ENCODE measurements at regions not wholly inside any gene's neighbourhood (a gene's known extent, or its start where the extent isn't known, plus 50 kb on each side); places are given as distances from the start of the nearest gene placed in this dataset.

- FAIRE-seq = no peak
These were observed 172.5 kb upstream of the TLE3 start for GRCh38 chr15:70269991-70270751.

GRCh38 chr15:70269311-70269911 is 171.7 kb upstream of the TLE3 start:
- no peak for FAIRE-seq

- FAIRE-seq = no peak
These were observed 171.1 kb upstream of the TLE3 start for GRCh38 chr15:70268698-70269251.

GRCh38 chr15:70267879-70268278 is 170.2 kb upstream of the TLE3 start:
- no peak for FAIRE-seq

- no peak for FAIRE-seq
These were observed 169.6 kb upstream of the TLE3 start for GRCh38 chr15:70267306-70267705.

GRCh38 chr15:70266412-70267121 is 168.8 kb upstream of the TLE3 start:
- FAIRE-seq = no peak

- no peak for FAIRE-seq
These were observed 168.3 kb upstream of the TLE3 start for GRCh38 chr15:70265986-70266385.

- no peak for FAIRE-seq
These were observed 167.8 kb upstream of the TLE3 start for GRCh38 chr15:70265466-70265978.

- no peak for FAIRE-seq
These were observed 167.2 kb upstream of the TLE3 start for GRCh38 chr15:70264738-70265465.

GRCh38 chr15:70264014-70264582 is 166.4 kb upstream of the TLE3 start:
- FAIRE-seq = no peak

- FAIRE-seq = no peak
These were observed 165.0 kb upstream of the TLE3 start for GRCh38 chr15:70262591-70263274.

- FAIRE-seq = no peak
These were observed 164.5 kb upstream of the TLE3 start for GRCh38 chr15:70262171-70262570.

- no peak for FAIRE-seq
These were observed 163.4 kb upstream of the TLE3 start for GRCh38 chr15:70261083-70261482.

- FAIRE-seq = no peak
These were observed 162.9 kb upstream of the TLE3 start for GRCh38 chr15:70260580-70260979.

- no peak for FAIRE-seq
These were observed 162.2 kb upstream of the TLE3 start for GRCh38 chr15:70259640-70260508.

- no peak for FAIRE-seq
These were observed 161.3 kb upstream of the TLE3 start for GRCh38 chr15:70259028-70259424.

- FAIRE-seq = no peak
These were observed 160.8 kb upstream of the TLE3 start for GRCh38 chr15:70258369-70259027.

GRCh38 chr15:70257573-70258248 is 160.0 kb upstream of the TLE3 start:
- no peak for FAIRE-seq

- no peak for FAIRE-seq
These were observed 159.3 kb upstream of the TLE3 start for GRCh38 chr15:70257047-70257446.
